ENCODE measurements at regions not wholly inside any gene's neighbourhood (a gene's known extent, or its start where the extent isn't known, plus 50 kb on each side); places are given as distances from the start of the nearest gene placed in this dataset.

DNA sequence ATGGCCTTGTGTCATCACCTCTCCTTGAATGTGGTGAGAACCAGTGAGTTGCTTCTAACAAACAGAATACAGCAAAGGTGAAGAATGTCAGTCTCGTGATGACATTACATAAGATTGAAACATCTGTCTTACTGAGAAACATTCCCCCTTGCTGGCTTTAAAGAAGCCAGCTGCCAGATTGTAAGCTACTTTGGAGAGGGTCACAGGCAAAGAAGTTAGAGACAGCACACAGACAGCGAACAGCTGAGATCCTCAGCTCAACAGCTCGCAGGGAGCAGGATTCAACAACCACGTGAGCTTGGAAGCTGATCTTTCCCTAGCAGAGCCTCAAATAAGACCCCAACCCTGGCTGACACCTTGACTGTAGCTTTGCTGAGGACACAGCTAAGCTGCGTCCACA is 367.9 kb downstream of the LIG4 start:
- DNase-seq (ENCODE audit: low spot score) = no peak

DNA sequence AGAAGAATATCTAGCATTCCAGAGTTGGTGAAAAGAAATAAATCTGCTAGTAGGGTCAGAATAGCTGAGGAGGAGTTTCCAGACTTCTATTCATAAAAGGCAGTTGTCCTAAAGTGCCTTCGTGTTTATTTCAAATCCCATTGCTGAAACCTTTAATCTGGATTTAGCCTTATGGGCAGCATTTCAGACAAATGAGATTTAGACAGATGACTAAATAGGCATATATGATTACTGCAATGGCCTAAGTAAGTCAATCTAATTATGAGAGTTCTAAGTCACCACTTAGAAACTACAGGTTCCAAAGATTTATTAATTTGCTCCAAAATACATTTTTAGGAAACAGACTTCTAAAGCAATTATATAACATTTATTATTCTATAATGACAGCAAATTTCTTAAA is 368.7 kb downstream of the LIG4 start:
- Mint-ChIP-seq H3K4me1 (ENCODE audit: low read depth) (peaks cover 4% of the 10 kb centered on the region), H3K27ac (ENCODE audit: unreplicated experiment) (no peak overlapping the region), H3K9me3 (ENCODE audit: low read depth) (no peaks in the 10 kb centered on the region), H3K27me3 (ENCODE audit: low read depth) (no peaks in the 10 kb centered on the region), H3K36me3 (ENCODE audit: low read depth) (no peaks in the 10 kb centered on the region), H3K4me3 (ENCODE audit: unreplicated experiment) (no peak overlapping the region)
- DNase-seq (ENCODE audit: low spot score) = no peak
- TF ChIP-seq, protein P1, sequence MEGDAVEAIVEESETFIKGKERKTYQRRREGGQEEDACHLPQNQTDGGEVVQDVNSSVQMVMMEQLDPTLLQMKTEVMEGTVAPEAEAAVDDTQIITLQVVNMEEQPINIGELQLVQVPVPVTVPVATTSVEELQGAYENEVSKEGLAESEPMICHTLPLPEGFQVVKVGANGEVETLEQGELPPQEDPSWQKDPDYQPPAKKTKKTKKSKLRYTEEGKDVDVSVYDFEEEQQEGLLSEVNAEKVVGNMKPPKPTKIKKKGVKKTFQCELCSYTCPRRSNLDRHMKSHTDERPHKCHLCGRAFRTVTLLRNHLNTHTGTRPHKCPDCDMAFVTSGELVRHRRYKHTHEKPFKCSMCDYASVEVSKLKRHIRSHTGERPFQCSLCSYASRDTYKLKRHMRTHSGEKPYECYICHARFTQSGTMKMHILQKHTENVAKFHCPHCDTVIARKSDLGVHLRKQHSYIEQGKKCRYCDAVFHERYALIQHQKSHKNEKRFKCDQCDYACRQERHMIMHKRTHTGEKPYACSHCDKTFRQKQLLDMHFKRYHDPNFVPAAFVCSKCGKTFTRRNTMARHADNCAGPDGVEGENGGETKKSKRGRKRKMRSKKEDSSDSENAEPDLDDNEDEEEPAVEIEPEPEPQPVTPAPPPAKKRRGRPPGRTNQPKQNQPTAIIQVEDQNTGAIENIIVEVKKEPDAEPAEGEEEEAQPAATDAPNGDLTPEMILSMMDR (IDR thresholded peaks at IDR 0.05) = no peak

More for the DNA sequence above, 367.9 kb downstream of the LIG4 start:
- Mint-ChIP-seq H3K27ac (ENCODE audit: unreplicated experiment) (no peak overlapping the region), H3K27me3 (ENCODE audit: low read depth) (no peaks in the 10 kb centered on the region), H3K36me3 (ENCODE audit: low read depth) (no peaks in the 10 kb centered on the region), H3K4me3 (ENCODE audit: unreplicated experiment) (no peak overlapping the region), H3K4me1 (ENCODE audit: low read depth) (peaks cover 4% of the 10 kb centered on the region), H3K9me3 (ENCODE audit: low read depth) (no peaks in the 10 kb centered on the region)
- TF ChIP-seq, protein P1 (IDR thresholded peaks at IDR 0.05) = no peak

DNA sequence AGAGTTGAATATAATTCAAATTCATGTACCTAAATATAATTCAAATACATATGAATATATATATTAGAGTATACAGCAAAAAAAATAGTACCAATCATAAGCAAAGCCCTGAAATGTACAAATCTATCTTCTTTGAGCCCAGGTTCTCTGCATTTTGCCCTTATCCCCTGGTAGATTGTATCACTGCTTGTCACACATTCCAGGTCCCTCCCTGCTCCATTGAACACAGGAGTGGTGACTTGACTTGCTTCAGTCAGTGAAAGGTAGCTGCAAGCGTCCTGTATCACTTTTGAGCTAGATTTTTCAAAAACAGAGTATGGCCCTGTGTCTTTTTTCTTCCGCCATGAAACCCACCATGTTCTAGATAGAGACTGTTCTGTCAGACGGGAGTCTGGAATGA is 369.4 kb downstream of the LIG4 start:
- H3K4me1 Mint-ChIP-seq (ENCODE audit: low read depth) = peaks cover 4% of the 10 kb centered on the region
- TF ChIP-seq, protein P1 (IDR thresholded peaks at IDR 0.05) = no peak
- H3K27me3 Mint-ChIP-seq (ENCODE audit: low read depth) = no peaks in the 10 kb centered on the region
- no peak overlapping the region for H3K27ac Mint-ChIP-seq (ENCODE audit: unreplicated experiment)
- no peak overlapping the region for H3K4me3 Mint-ChIP-seq (ENCODE audit: unreplicated experiment)
- no peak for DNase-seq (ENCODE audit: low spot score)
- no peaks in the 10 kb centered on the region for H3K36me3 Mint-ChIP-seq (ENCODE audit: low read depth)
- H3K9me3 Mint-ChIP-seq (ENCODE audit: low read depth) = no peaks in the 10 kb centered on the region

DNA sequence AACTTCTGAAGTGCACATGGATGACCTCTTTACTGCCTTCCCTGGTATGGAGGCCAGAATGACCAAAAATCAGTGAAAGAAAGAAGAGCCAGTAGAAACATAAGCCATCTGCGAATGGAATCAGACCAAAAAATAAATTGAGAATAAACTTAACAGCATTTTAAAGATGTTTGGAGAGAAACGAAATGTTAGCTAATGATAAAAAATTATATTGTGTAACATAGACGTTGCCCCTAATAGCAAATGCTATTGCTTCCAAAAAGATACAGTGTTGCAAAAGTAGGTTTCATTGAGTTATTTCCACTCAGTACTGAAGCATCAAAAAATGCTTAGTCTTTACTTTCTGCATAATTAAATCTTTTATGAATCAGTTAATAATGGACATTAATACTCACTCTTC is 371.7 kb downstream of the LIG4 start:
- H3K4me3 Mint-ChIP-seq (ENCODE audit: unreplicated experiment) = no peak overlapping the region
- H3K27ac Mint-ChIP-seq (ENCODE audit: unreplicated experiment) = no peak overlapping the region
- no peaks in the 10 kb centered on the region for H3K36me3 Mint-ChIP-seq (ENCODE audit: low read depth)
- DNase-seq (ENCODE audit: low spot score) = no peak
- no peaks in the 10 kb centered on the region for H3K9me3 Mint-ChIP-seq (ENCODE audit: low read depth)
- H3K4me1 Mint-ChIP-seq (ENCODE audit: low read depth) = peaks cover 4% of the 10 kb centered on the region
- TF ChIP-seq, protein P1 (IDR thresholded peaks at IDR 0.05) = no peak
- H3K27me3 Mint-ChIP-seq (ENCODE audit: low read depth) = no peaks in the 10 kb centered on the region

DNA sequence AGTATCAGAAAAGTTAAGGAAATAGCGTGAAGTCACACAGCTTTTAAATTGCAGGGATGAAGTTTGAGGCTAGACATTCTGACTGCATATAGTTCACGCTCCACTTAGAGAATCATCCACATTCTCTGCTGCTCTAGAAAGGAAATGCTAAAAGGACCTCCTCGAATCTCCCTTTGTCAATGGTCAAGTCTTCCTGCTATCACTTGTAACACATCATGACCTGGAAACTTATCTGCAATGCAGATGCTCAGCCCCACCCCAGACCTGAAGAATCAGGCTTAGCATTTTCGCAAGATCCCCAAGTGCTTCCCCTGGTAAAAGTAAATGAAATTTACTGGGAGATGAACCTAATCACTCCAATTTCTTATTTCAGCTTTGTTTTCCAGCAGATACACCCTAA is 372.1 kb downstream of the LIG4 start:
- Mint-ChIP-seq H3K4me1 (ENCODE audit: low read depth) (peaks cover 4% of the 10 kb centered on the region), H3K9me3 (ENCODE audit: low read depth) (no peaks in the 10 kb centered on the region), H3K27ac (ENCODE audit: unreplicated experiment) (no peak overlapping the region), H3K36me3 (ENCODE audit: low read depth) (no peaks in the 10 kb centered on the region), H3K27me3 (ENCODE audit: low read depth) (no peaks in the 10 kb centered on the region), H3K4me3 (ENCODE audit: unreplicated experiment) (no peak overlapping the region)
- TF ChIP-seq, protein P1 (IDR thresholded peaks at IDR 0.05) = no peak
- no peak for DNase-seq (ENCODE audit: low spot score)

All from chondrocyte (in vitro differentiated cells).